T-helper 1 cell treated with Interleukin-12 subunit alpha and Interleukin-12 subunit beta and Interleukin-4 antibody, amounts not matched to agents 30 μg/mL and 1 μg/mL, for 36 hours (primary cell): ENCODE measurements at regions not wholly inside any gene's neighbourhood (a gene's known extent, or its start where the extent isn't known, plus 50 kb on each side); places are given as distances from the start of the nearest gene placed in this dataset.

Experiments used
- H3K27ac Mint-ChIP-seq: one replicate; pipeline ENCODE4 v1.8.0; 2021; ENCODE audit warnings: mild to moderate bottlenecking, mixed read lengths
- H3K27me3 Mint-ChIP-seq: one replicate; pipeline ENCODE4 v1.8.0; 2021; ENCODE audit warnings: low read depth, mixed read lengths
- H3K36me3 Mint-ChIP-seq: one replicate; pipeline ENCODE4 v1.8.0; 2021; ENCODE audit warnings: low read depth, mixed read lengths
- H3K4me1 Mint-ChIP-seq: one replicate; pipeline ENCODE4 v1.8.0; 2021; ENCODE audit warnings: low read depth, mixed read lengths
- H3K4me3 Mint-ChIP-seq: one replicate; pipeline ENCODE4 v1.8.0; 2021; ENCODE audit warnings: mild to moderate bottlenecking, moderate library complexity, mixed read lengths
- H3K9me3 Mint-ChIP-seq: one replicate; pipeline ENCODE4 v1.8.0; 2021; ENCODE audit warnings: mixed read lengths

- no peak overlapping the region for H3K4me3 Mint-ChIP-seq
- H3K9me3 Mint-ChIP-seq = peaks cover 5% of the 10 kb centered on the region
- peaks cover 12% of the 10 kb centered on the region for H3K27me3 Mint-ChIP-seq
- H3K4me1 Mint-ChIP-seq = peaks cover 2% of the 10 kb centered on the region
- H3K27ac Mint-ChIP-seq = no peak overlapping the region
- H3K36me3 Mint-ChIP-seq = peaks cover under 1% of the 10 kb centered on the region
These were observed 112.9 kb upstream of the CREB1 start for GRCh38 chr2:207416900-207417299.

GRCh38 chr2:207417301-207417718 is 112.5 kb upstream of the CREB1 start:
- Mint-ChIP-seq H3K27ac (no peak overlapping the region), H3K36me3 (peaks cover 1% of the 10 kb centered on the region), H3K9me3 (peaks cover 6% of the 10 kb centered on the region), H3K27me3 (peaks cover 13% of the 10 kb centered on the region), H3K4me3 (no peak overlapping the region), H3K4me1 (peaks cover 3% of the 10 kb centered on the region)

- Mint-ChIP-seq H3K27me3 (peaks cover 13% of the 10 kb centered on the region), H3K4me1 (peaks cover 5% of the 10 kb centered on the region), H3K9me3 (peaks cover 11% of the 10 kb centered on the region), H3K36me3 (peaks cover 1% of the 10 kb centered on the region), H3K4me3 (no peak overlapping the region), H3K27ac (no peak overlapping the region)
These were observed 111.3 kb upstream of the CREB1 start for GRCh38 chr2:207418419-207418818.

DNA sequence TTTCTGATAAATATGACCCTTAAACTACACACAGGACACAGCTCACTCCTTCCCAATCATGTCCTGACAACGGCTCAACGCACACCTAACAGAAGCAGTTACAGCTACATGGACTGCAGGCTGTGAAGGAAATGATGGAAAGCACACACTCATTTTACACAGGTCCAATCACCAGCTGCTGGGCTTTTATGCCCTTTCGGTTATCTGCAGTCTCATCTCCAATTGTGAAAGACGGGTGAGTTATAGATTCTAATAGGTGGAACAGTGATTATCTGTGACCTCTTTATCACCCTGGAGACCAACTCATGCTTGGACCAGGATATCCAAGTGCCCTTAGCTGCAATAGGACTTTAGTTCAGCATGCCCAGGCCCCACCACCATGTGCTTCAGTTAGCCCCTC is 110.4 kb upstream of the CREB1 start:
- Mint-ChIP-seq H3K4me1 (peaks cover 14% of the 10 kb centered on the region), H3K4me3 (no peak overlapping the region), H3K27me3 (peaks cover 16% of the 10 kb centered on the region), H3K36me3 (peaks cover 5% of the 10 kb centered on the region), H3K9me3 (peaks cover 20% of the 10 kb centered on the region), H3K27ac (no peak overlapping the region)

DNA sequence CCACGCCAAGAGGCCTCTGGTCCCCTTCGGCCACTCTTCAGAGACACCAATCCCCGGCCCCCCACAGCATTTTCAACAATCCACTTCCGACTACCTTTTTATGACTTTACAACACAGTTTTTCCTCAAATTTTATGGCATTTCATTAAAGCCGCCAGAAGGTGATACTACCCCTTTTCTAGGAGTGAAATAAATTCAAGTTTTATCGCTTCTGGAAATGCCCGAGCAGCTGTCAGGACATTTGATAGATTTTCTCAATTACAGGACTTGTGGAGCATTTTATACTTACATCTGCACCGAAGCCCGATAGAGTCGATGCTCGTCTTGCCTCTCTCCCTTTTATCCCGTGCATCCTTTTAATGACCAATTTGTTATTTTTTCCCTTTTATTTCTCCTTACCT is 108.1 kb upstream of the CREB1 start:
- Mint-ChIP-seq H3K4me1 (peaks cover 14% of the 10 kb centered on the region), H3K36me3 (peaks cover 5% of the 10 kb centered on the region), H3K9me3 (peaks cover 25% of the 10 kb centered on the region), H3K27ac (no peak overlapping the region), H3K4me3 (no peak overlapping the region), H3K27me3 (peaks cover 16% of the 10 kb centered on the region)

DNA sequence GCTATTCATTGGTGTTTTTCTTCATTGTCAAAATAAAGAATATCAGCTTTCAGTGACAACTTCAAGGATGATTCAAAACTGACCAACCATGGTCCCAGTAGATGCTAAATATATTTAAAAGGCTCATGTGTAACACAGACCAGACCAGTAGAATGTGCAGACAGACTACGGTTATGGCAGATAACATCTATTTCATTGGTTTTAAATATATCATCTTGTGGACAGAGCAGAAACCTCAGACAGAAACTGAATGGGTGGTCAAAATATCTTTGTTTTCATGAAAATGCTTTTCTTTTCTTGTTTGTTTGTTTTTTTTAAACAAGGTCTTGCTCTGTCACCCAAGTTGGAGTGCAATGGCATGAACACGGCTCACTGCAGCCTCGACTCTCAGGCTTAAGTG is 107.4 kb upstream of the CREB1 start:
- peaks cover 16% of the 10 kb centered on the region for H3K27me3 Mint-ChIP-seq
- no peak overlapping the region for H3K27ac Mint-ChIP-seq
- H3K9me3 Mint-ChIP-seq = peaks cover 25% of the 10 kb centered on the region
- H3K36me3 Mint-ChIP-seq = peaks cover 5% of the 10 kb centered on the region
- peaks cover 14% of the 10 kb centered on the region for H3K4me1 Mint-ChIP-seq
- no peak overlapping the region for H3K4me3 Mint-ChIP-seq

- Mint-ChIP-seq H3K9me3 (peaks cover 25% of the 10 kb centered on the region), H3K27me3 (peaks cover 10% of the 10 kb centered on the region), H3K4me1 (peaks cover 14% of the 10 kb centered on the region), H3K27ac (peak overlapping the region; percentile 77), H3K4me3 (no peak overlapping the region), H3K36me3 (peaks cover 5% of the 10 kb centered on the region)
These were observed 105.9 kb upstream of the CREB1 start for GRCh38 chr2:207423886-207424285.

DNA sequence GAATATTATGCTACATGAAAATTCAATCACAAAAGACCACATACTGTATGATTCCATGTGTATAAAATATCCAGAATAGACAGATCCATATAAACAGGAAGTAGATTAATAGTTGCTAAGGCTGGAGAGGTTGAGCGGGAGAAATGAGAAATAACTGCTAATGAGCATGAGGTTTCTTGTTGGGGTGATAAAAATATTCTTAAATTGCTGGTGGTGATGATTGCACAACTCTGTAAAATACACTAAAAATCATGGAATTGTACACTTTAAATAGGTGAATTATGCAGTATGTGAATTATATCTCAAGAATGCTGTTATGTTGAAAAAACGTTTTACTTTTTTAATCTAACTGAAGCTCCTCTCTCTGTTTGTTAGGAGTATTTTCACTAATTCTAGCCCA is 101.8 kb upstream of the CREB1 start:
- H3K27ac Mint-ChIP-seq = no peak overlapping the region

DNA sequence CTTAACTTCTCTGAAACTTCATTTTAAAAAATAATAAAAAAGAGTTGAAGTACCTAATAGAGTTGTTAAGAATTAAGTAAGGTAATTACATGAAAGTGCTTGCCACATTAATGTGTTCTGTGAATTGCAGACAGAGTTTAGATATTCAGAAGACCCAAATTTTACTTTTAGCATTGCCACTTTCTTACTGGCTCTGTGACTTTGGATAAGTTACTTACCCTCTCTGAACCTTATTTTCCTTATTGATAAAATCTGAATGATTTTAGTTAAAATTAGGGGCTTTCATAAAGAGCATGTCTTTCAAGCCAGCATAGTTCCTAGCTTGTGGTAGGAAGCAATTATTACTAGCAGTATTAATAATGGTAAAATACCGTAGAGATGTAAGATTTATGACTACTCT is 101.2 kb upstream of the CREB1 start:
- H3K27ac Mint-ChIP-seq = no peak overlapping the region
- peaks cover 7% of the 10 kb centered on the region for H3K4me1 Mint-ChIP-seq
- H3K4me3 Mint-ChIP-seq = no peak overlapping the region
- H3K9me3 Mint-ChIP-seq = peaks cover 12% of the 10 kb centered on the region
- H3K27me3 Mint-ChIP-seq = peaks cover 3% of the 10 kb centered on the region
- peaks cover 4% of the 10 kb centered on the region for H3K36me3 Mint-ChIP-seq

More for the DNA sequence above, 101.8 kb upstream of the CREB1 start:
- peaks cover 3% of the 10 kb centered on the region for H3K27me3 Mint-ChIP-seq
- peaks cover 12% of the 10 kb centered on the region for H3K4me1 Mint-ChIP-seq
- peaks cover 18% of the 10 kb centered on the region for H3K9me3 Mint-ChIP-seq
- no peak overlapping the region for H3K4me3 Mint-ChIP-seq
- peaks cover 4% of the 10 kb centered on the region for H3K36me3 Mint-ChIP-seq

- no peaks in the 10 kb centered on the region for H3K4me1 Mint-ChIP-seq
- no peaks in the 10 kb centered on the region for H3K36me3 Mint-ChIP-seq
- no peak overlapping the region for H3K4me3 Mint-ChIP-seq
- H3K9me3 Mint-ChIP-seq = no peaks in the 10 kb centered on the region
- H3K27me3 Mint-ChIP-seq = no peaks in the 10 kb centered on the region
- no peak overlapping the region for H3K27ac Mint-ChIP-seq
These were observed 97.3 kb upstream of the CREB1 start for GRCh38 chr2:207432453-207432852.

GRCh38 chr2:207434306-207434705 is 95.5 kb upstream of the CREB1 start:
- Mint-ChIP-seq H3K4me1 (no peaks in the 10 kb centered on the region), H3K36me3 (no peaks in the 10 kb centered on the region), H3K9me3 (no peaks in the 10 kb centered on the region), H3K4me3 (no peak overlapping the region), H3K27ac (no peak overlapping the region), H3K27me3 (no peaks in the 10 kb centered on the region)

DNA sequence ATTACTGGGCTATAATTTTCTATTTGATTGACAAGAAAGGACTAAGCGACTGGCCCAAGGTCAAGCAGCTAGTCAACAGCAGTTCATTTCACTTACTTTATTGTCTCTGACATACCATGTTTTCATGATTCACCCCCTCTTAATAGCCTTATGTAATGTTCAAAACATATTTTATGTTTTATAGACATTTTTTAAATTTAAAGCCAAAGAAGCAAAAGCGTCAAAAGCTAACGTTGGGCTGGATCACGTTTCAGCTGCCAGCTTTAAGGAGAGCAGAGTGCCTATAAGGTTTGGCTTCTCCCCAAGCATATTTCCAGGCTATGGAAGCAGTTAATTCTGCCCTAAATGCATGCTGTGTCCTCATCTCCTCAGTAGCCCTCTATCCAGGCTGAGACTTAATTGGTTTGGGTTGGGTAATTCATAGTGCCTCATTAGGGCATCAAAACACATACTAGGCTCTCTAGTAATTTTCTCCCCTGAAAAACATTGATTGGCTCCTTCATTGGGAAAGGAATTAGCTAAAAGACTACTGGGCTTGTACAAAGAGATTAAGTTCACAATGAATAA is 94.8 kb upstream of the CREB1 start:
- no peaks in the 10 kb centered on the region for H3K9me3 Mint-ChIP-seq
- no peaks in the 10 kb centered on the region for H3K4me1 Mint-ChIP-seq

GRCh38 chr2:207437136-207437523 is 92.6 kb upstream of the CREB1 start:
- H3K4me3 Mint-ChIP-seq = no peak overlapping the region
- H3K9me3 Mint-ChIP-seq = no peaks in the 10 kb centered on the region
- no peaks in the 10 kb centered on the region for H3K4me1 Mint-ChIP-seq
- H3K27ac Mint-ChIP-seq = no peak overlapping the region
- H3K36me3 Mint-ChIP-seq = no peaks in the 10 kb centered on the region
- no peaks in the 10 kb centered on the region for H3K27me3 Mint-ChIP-seq

More for the DNA sequence above, 94.8 kb upstream of the CREB1 start:
- H3K36me3 Mint-ChIP-seq = no peaks in the 10 kb centered on the region
- no peak overlapping the region for H3K4me3 Mint-ChIP-seq
- no peaks in the 10 kb centered on the region for H3K27me3 Mint-ChIP-seq
- H3K27ac Mint-ChIP-seq = no peak overlapping the region

- no peaks in the 10 kb centered on the region for H3K9me3 Mint-ChIP-seq
- no peaks in the 10 kb centered on the region for H3K27me3 Mint-ChIP-seq
- H3K4me1 Mint-ChIP-seq = no peaks in the 10 kb centered on the region
- H3K27ac Mint-ChIP-seq = no peak overlapping the region
- H3K4me3 Mint-ChIP-seq = no peak overlapping the region
- no peaks in the 10 kb centered on the region for H3K36me3 Mint-ChIP-seq
These were observed 92.1 kb upstream of the CREB1 start for GRCh38 chr2:207437524-207438143.

- no peak overlapping the region for H3K4me3 Mint-ChIP-seq
- no peaks in the 10 kb centered on the region for H3K4me1 Mint-ChIP-seq
- H3K9me3 Mint-ChIP-seq = no peaks in the 10 kb centered on the region
- no peaks in the 10 kb centered on the region for H3K27me3 Mint-ChIP-seq
- H3K27ac Mint-ChIP-seq = no peak overlapping the region
- no peaks in the 10 kb centered on the region for H3K36me3 Mint-ChIP-seq
These were observed 91.2 kb upstream of the CREB1 start for GRCh38 chr2:207438414-207439126.
